PC-9 (cell line): ENCODE measurements at regions not wholly inside any gene's neighbourhood (a gene's known extent, or its start where the extent isn't known, plus 50 kb on each side); places are given as distances from the start of the nearest gene placed in this dataset.

Experiments
- BruUV-seq: library from RNA; stranded (reverse); fragments of 400-500 nt; replicated peaks from 2 replicates; lab custom pipeline; 2021; lab: Mats Ljungman, UMichigan
- CTCF ChIA-PET: fragments of 300-600 bp; sonication (Branson Sonifier 250); formaldehyde crosslinking; loops from one replicate; lab custom pipeline; 2022; ENCODE audit warnings: antibody characterized with exemption; lab: Charles Lee
- POLR2A ChIA-PET: fragments of 300-600 bp; sonication (Branson Sonifier 250); formaldehyde crosslinking; loops from one replicate; lab custom pipeline; 2022; ENCODE audit warnings: antibody characterized with exemption; ENCODE audit not compliant: unreplicated experiment; lab: Charles Lee
- DNase-seq, 2 experiments: peaks; one replicate each; pipeline versions ENCODE4 v3.0.0 to v3.0.0-alpha.2; 2015 to 2022; ENCODE audit warnings: mixed read lengths in 1 of 2
- H2AFZ ChIP-seq: fragments of 200-600 bp; sonication (generic); 2 replicates; pipeline ENCODE4 v1.8.1; 2017; ENCODE audit warnings: antibody characterized with exemption
- H3F3A ChIP-seq: fragments of 200-600 bp; sonication (generic); 2 replicates; pipeline ENCODE4 v1.8.1; 2017; ENCODE audit warnings: antibody characterized with exemption, mild to moderate bottlenecking, low read depth; ENCODE audit not compliant: insufficient read depth
- H3K27ac ChIP-seq: fragments of 200-600 bp; sonication (generic); 2 replicates; pipeline ENCODE4 v1.6.1; 2016; ENCODE audit warnings: mixed run types
- H3K27me3 ChIP-seq: fragments of 200-600 bp; sonication (generic); 2 replicates; pipeline ENCODE4 v1.6.1; 2016; ENCODE audit warnings: low read depth, mixed run types; ENCODE audit not compliant: insufficient read depth
- H3K36me3 ChIP-seq: fragments of 200-600 bp; sonication (generic); 2 replicates; pipeline ENCODE4 v1.6.1; 2016; ENCODE audit warnings: low read depth, mixed run types
- H3K4me1 ChIP-seq: fragments of 200-600 bp; sonication (generic); replicated peaks from 2 replicates; pipeline ENCODE4 v1.6.1; 2016; ENCODE audit warnings: mixed run types; ENCODE audit not compliant: insufficient read depth
- H3K4me2 ChIP-seq: fragments of 200-600 bp; sonication (generic); 2 replicates; pipeline ENCODE4 v1.6.1; 2017; ENCODE audit warnings: mixed run types
- H3K4me3 ChIP-seq: fragments of 200-600 bp; sonication (generic); 2 replicates; pipeline ENCODE4 v1.6.1; 2016; ENCODE audit warnings: mixed run types
- H3K79me2 ChIP-seq: fragments of 200-600 bp; sonication (generic); 2 replicates; pipeline ENCODE4 v1.6.1; 2017; ENCODE audit warnings: low read depth, mixed run types
- H3K9me2 ChIP-seq: fragments of 200-600 bp; sonication (generic); 2 replicates; pipeline ENCODE4 v1.8.1; 2017; ENCODE audit warnings: mild to moderate bottlenecking; ENCODE audit not compliant: insufficient read depth
- H3K9me3 ChIP-seq: fragments of 200-600 bp; sonication (generic); 2 replicates; pipeline ENCODE4 v1.8.1; 2016; ENCODE audit warnings: low read depth; ENCODE audit not compliant: insufficient read depth
- H4K20me1 ChIP-seq: fragments of 200-600 bp; sonication (generic); 2 replicates; pipeline ENCODE4 v1.8.1; 2017; ENCODE audit not compliant: insufficient read depth
- EZH2 ChIP-seq: fragments of 200-600 bp; sonication (generic); IDR thresholded peaks from 2 replicates; pipeline ENCODE4 v1.8.0; 2017; ENCODE audit warnings: antibody characterized with exemption, low read depth
- intact Hi-C: fragments of 100-400 bp; cut with micrococcal nuclease; formaldehyde crosslinking; loops from one replicate; pipeline ENCODE4 v1.10.0; 2022; ENCODE audit not compliant: unreplicated experiment
- TF ChIP-seq, protein P1 (sequence below): fragments of 200-600 bp; sonication (generic); conservative IDR thresholded peaks from 2 replicates; pipeline ENCODE4 v1.6.1; 2017; ENCODE audit warnings: mixed run types, antibody characterized with exemption, mild to moderate bottlenecking, moderate library complexity

- DNase-seq: no peak
- BruUV-seq: no TSS peak
- CTCF ChIA-PET: no interaction called here
Measured at GRCh38 chr11:122395282-122395681, 260.2 kb upstream of the UBASH3B start.

GRCh38 chr11:122394313-122394712, 261.2 kb upstream of the UBASH3B start:
- H2AFZ ChIP-seq: no peak overlapping the region
- TF ChIP-seq EZH2: no peak
- TF ChIP-seq, protein P1, sequence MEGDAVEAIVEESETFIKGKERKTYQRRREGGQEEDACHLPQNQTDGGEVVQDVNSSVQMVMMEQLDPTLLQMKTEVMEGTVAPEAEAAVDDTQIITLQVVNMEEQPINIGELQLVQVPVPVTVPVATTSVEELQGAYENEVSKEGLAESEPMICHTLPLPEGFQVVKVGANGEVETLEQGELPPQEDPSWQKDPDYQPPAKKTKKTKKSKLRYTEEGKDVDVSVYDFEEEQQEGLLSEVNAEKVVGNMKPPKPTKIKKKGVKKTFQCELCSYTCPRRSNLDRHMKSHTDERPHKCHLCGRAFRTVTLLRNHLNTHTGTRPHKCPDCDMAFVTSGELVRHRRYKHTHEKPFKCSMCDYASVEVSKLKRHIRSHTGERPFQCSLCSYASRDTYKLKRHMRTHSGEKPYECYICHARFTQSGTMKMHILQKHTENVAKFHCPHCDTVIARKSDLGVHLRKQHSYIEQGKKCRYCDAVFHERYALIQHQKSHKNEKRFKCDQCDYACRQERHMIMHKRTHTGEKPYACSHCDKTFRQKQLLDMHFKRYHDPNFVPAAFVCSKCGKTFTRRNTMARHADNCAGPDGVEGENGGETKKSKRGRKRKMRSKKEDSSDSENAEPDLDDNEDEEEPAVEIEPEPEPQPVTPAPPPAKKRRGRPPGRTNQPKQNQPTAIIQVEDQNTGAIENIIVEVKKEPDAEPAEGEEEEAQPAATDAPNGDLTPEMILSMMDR: no peak
- no peak overlapping the region for H3K4me3 ChIP-seq
- H3K79me2 ChIP-seq: no peaks in the 10 kb centered on the region
- H3K36me3 ChIP-seq: no peaks in the 10 kb centered on the region
- ChIA-PET CTCF (no interaction called here), POLR2A (no interaction called here)
- no TSS peak for BruUV-seq
- H3K27me3 ChIP-seq: no peaks in the 10 kb centered on the region
- H3K9me2 ChIP-seq: no peaks in the 10 kb centered on the region
- H3K4me2 ChIP-seq: no peak overlapping the region
- no peak overlapping the region for H3K27ac ChIP-seq
- H3K4me1 ChIP-seq: no peaks in the 10 kb centered on the region
- no peaks in the 10 kb centered on the region for H4K20me1 ChIP-seq
- no peaks in the 10 kb centered on the region for H3K9me3 ChIP-seq
- no peaks in the 10 kb centered on the region for H3F3A ChIP-seq
- no peak for DNase-seq
- intact Hi-C loops: no loop called here

More at GRCh38 chr11:122395282-122395681, 260.2 kb upstream of the UBASH3B start:
- H3K79me2 ChIP-seq: no peaks in the 10 kb centered on the region
- no peaks in the 10 kb centered on the region for H3K9me2 ChIP-seq
- no peaks in the 10 kb centered on the region for H3K9me3 ChIP-seq
- H3K4me3 ChIP-seq: no peak overlapping the region
- TF ChIP-seq, protein P1: no peak
- no peak for TF ChIP-seq EZH2
- no peaks in the 10 kb centered on the region for H4K20me1 ChIP-seq
- POLR2A ChIA-PET: no interaction called here
- no peak overlapping the region for H3K27ac ChIP-seq
- H3K4me1 ChIP-seq: no peaks in the 10 kb centered on the region
- no peak overlapping the region for H3K4me2 ChIP-seq
- no peaks in the 10 kb centered on the region for H3F3A ChIP-seq
- no peaks in the 10 kb centered on the region for H3K27me3 ChIP-seq
- intact Hi-C loops: no loop called here
- H3K36me3 ChIP-seq: no peaks in the 10 kb centered on the region
- H2AFZ ChIP-seq: no peak overlapping the region

GRCh38 chr11:122393209-122393860, 262.2 kb upstream of the UBASH3B start:
- no peaks in the 10 kb centered on the region for H3F3A ChIP-seq
- intact Hi-C loops: no loop called here
- no peaks in the 10 kb centered on the region for H3K9me3 ChIP-seq
- H3K27me3 ChIP-seq: no peaks in the 10 kb centered on the region
- no peak overlapping the region for H2AFZ ChIP-seq
- BruUV-seq: no TSS peak
- H3K27ac ChIP-seq: no peak overlapping the region
- TF ChIP-seq EZH2: no peak
- TF ChIP-seq, protein P1: no peak
- no peaks in the 10 kb centered on the region for H3K79me2 ChIP-seq
- H3K4me3 ChIP-seq: no peak overlapping the region
- ChIA-PET POLR2A (no interaction called here), CTCF (no interaction called here)
- H4K20me1 ChIP-seq: no peaks in the 10 kb centered on the region
- H3K4me2 ChIP-seq: no peak overlapping the region
- DNase-seq: no peak
- H3K4me1 ChIP-seq: no peaks in the 10 kb centered on the region
- H3K9me2 ChIP-seq: no peaks in the 10 kb centered on the region
- H3K36me3 ChIP-seq: no peaks in the 10 kb centered on the region
